ENCODE measurements at regions not wholly inside any gene's neighbourhood (a gene's known extent, or its start where the extent isn't known, plus 50 kb on each side); places are given as distances from the start of the nearest gene placed in this dataset.

DNA sequence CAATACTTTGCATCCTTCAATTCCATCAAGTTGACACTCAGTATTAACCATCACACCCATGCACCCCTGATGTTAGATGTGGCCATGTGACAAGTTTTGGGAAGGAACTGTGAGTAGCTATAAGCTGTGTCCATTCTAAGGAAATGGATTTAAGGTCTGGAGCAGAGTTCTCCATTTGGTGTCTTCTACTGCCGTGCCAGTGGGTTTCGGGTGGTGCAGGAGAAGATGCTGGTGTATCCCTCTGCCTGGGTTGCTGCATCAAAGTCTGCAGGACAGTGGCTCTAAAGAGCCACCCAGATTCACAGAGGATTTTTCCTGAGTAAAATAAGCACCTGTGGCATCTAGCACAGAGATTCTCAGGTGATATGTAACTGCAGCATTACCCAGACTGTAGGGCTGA, 105.7 kb upstream of the IRS2 start:
- no peak for TF ChIP-seq CTCF (IDR thresholded peaks at IDR 0.05; ENCODE audit: low read depth, low read length)
- ChIA-PET CTCF (no interaction called here), POLR2A (no interaction called here)
- no peak overlapping the region for H3K27ac ChIP-seq (ENCODE audit: low read depth, low read length)
- DNase-seq (ENCODE audit: low read depth, low spot score) = no peak
- H3K27me3 ChIP-seq (ENCODE audit: control insufficient read depth, insufficient read depth, low read length) = peaks cover 2% of the 10 kb centered on the region
- no peak overlapping the region for H3K4me3 ChIP-seq (ENCODE audit: low read depth, low read length)
- H3K9me3 ChIP-seq (ENCODE audit: control insufficient read depth, insufficient read depth, low read length) = no peaks in the 10 kb centered on the region; the same call in 1 of the 2 replicates

DNA sequence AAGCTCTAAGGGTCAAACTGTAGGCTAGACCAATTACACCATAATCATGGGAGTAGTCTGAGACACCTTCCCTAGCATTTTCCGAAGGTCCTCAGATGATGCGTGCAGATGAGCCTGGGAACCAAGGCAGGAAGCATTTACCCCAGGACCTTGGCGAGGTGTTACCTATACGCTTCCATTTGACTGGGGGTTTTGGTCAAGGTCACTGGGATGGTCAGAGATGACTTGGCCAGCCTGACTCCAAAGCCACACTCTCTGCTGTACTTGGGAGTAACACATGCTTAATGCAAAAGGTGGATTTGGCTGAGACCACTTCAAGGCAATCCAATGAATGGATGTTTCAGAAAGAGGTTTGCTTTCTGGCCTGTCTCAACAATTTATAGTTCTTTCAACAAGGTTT, 98.9 kb upstream of the IRS2 start:
- H3K9me3 ChIP-seq (ENCODE audit: control insufficient read depth, insufficient read depth, low read length) = peaks cover 6% of the 10 kb centered on the region; the same call in 1 of the 2 replicates
- no peak for TF ChIP-seq CTCF (IDR thresholded peaks at IDR 0.05; ENCODE audit: low read depth, low read length)
- H3K4me3 ChIP-seq (ENCODE audit: low read depth, low read length) = no peak overlapping the region
- ChIA-PET POLR2A (no interaction called here), CTCF (no interaction called here)
- H3K27me3 ChIP-seq (ENCODE audit: control insufficient read depth, insufficient read depth, low read length) = peaks cover 5% of the 10 kb centered on the region
- DNase-seq (ENCODE audit: low read depth, low spot score) = no peak
- no peak overlapping the region for H3K27ac ChIP-seq (ENCODE audit: low read depth, low read length)

- peaks cover 6% of the 10 kb centered on the region; the same call in 1 of the 2 replicates for H3K9me3 ChIP-seq (ENCODE audit: control insufficient read depth, insufficient read depth, low read length)
- DNase-seq (ENCODE audit: low read depth, low spot score) = no peak
- H3K27me3 ChIP-seq (ENCODE audit: control insufficient read depth, insufficient read depth, low read length) = peaks cover 5% of the 10 kb centered on the region
- H3K27ac ChIP-seq (ENCODE audit: low read depth, low read length) = no peak overlapping the region
- no peak overlapping the region for H3K4me3 ChIP-seq (ENCODE audit: low read depth, low read length)
- CTCF ChIA-PET = no interaction called here
- TF ChIP-seq CTCF (IDR thresholded peaks at IDR 0.05; ENCODE audit: low read depth, low read length) = no peak
- POLR2A ChIA-PET = no interaction called here
Measured at GRCh38 chr13:109884462-109884861, 98.1 kb upstream of the IRS2 start.

DNA sequence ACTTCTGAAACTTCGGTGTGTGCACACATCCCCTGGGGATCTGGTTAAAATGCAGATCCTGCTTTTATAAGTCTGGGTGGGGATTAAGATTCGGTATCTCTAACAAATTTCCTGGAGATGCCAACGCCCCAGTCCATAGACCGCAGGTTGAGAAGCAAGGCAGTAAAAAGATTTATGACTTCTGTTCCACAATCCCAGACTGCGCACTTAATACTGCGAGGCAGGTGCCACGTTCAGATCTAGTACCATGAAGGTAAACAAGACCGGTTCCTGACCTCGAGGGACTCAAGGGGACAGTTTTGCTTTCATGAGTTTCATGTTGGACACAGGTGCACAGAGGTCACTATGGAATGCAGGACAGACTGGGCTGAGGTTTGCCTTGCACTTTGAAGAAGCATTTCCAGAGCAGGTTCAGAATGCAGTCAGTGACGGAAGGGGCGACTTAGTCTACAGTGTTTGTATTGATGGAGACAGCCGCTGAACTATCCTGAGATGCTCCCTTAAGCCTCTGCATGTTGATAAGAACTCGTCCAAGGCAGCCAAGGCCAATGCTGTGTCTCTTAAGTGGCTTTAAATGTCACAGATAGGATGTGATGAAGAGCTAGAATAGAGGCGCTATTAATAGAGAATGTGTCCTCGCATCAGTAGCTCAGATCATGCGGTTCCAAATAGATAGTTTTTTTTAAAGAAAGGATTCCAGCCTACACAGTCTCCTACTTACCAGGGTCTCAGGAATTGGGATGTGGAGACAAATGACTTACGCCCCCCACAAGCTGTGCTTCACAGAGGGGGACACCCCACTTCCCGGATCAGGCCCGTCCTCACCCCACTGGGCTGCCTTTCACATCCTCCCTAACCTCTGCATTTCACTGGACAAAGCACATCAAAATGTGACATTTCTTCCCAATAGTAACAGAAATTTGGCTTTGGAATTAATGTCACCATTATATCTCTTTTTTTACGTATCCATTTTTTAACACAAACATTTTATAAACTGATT, 97.1 kb upstream of the IRS2 start:
- ChIA-PET POLR2A (no interaction called here), CTCF (no interaction called here)
- H3K27ac ChIP-seq (ENCODE audit: low read depth, low read length) = no peak overlapping the region
- H3K27me3 ChIP-seq (ENCODE audit: control insufficient read depth, insufficient read depth, low read length) = peaks cover 5% of the 10 kb centered on the region
- no peak overlapping the region for H3K4me3 ChIP-seq (ENCODE audit: low read depth, low read length)
- peaks cover 6% of the 10 kb centered on the region; the same call in 1 of the 2 replicates for H3K9me3 ChIP-seq (ENCODE audit: control insufficient read depth, insufficient read depth, low read length)
- no peak for DNase-seq (ENCODE audit: low read depth, low spot score)
- TF ChIP-seq CTCF (IDR thresholded peaks at IDR 0.05; ENCODE audit: low read depth, low read length) = no peak

- Histone ChIP-seq H3K27ac (ENCODE audit: low read depth, low read length) (no peak overlapping the region), H3K4me3 (ENCODE audit: low read depth, low read length) (no peak overlapping the region), H3K9me3 (ENCODE audit: control insufficient read depth, insufficient read depth, low read length) (0 out of 2 replicates have a peak, but pooled peaks cover 6% of the 10 kb centered on the region), H3K27me3 (ENCODE audit: control insufficient read depth, insufficient read depth, low read length) (peaks cover 5% of the 10 kb centered on the region)
- no peak for TF ChIP-seq CTCF (IDR thresholded peaks at IDR 0.05; ENCODE audit: low read depth, low read length)
- POLR2A ChIA-PET = no interaction called here
- CTCF ChIA-PET = no interaction called here
- DNase-seq (ENCODE audit: low read depth, low spot score) = no peak
Measured at GRCh38 chr13:109881961-109882558, 95.7 kb upstream of the IRS2 start.
